HUES6 (cell line): ENCODE measurements at regions not wholly inside any gene's neighbourhood (a gene's known extent, or its start where the extent isn't known, plus 50 kb on each side); places are given as distances from the start of the nearest gene placed in this dataset.
"Not testable (repeated sequence)": the region's sequence is repeated elsewhere in the genome, so short reads cannot be mapped to it uniquely, and the experiment has no call there.

Experiments used
- H3K27ac ChIP-seq: 2 replicates; pipeline ENCODE4 v1.7.0; 2013; ENCODE audit warnings: low read depth, mild to moderate bottlenecking, low read length, inconsistent platforms
- H3K27me3 ChIP-seq: 2 replicates; pipeline ENCODE4 v1.6.1; 2013; ENCODE audit warnings: low read length; ENCODE audit not compliant: control insufficient read depth, insufficient read depth
- H3K36me3 ChIP-seq: 2 replicates; pipeline ENCODE4 v1.6.1; 2013; ENCODE audit warnings: low read length; ENCODE audit not compliant: control insufficient read depth, insufficient read depth
- H3K4me1 ChIP-seq: 2 replicates; pipeline ENCODE4 v1.6.1; 2013; ENCODE audit warnings: low read length; ENCODE audit not compliant: control insufficient read depth, insufficient read depth
- H3K4me3 ChIP-seq: 2 replicates; pipeline ENCODE4 v1.5.1; 2013; ENCODE audit warnings: low read depth, low read length
- H3K9ac ChIP-seq: one replicate; pipeline ENCODE4 v1.6.1; 2013; ENCODE audit warnings: mild to moderate bottlenecking, low read length
- H3K9me3 ChIP-seq: 2 replicates; pipeline ENCODE4 v1.6.1; 2013; ENCODE audit warnings: low read depth, low read length; ENCODE audit not compliant: control insufficient read depth, insufficient read depth

- not testable (repeated sequence) for H3K36me3 ChIP-seq, H3K27me3 ChIP-seq, H3K27ac ChIP-seq, H3K9ac ChIP-seq, H3K4me3 ChIP-seq, H3K4me1 ChIP-seq
- H3K9me3 ChIP-seq = peaks cover 77% of the 10 kb centered on the region; the same call in 1 of the 2 replicates
Measured at GRCh38 chr9:61669831-61670505, 480.1 kb downstream of the SPATA31A7 start.

- Histone ChIP-seq H3K27ac (no peak overlapping the region), H3K27me3 (no peaks in the 10 kb centered on the region; the same call in 1 of the 2 replicates), H3K36me3 (no peaks in the 10 kb centered on the region), H3K4me3 (no peak overlapping the region), H3K9me3 (peaks cover 76% of the 10 kb centered on the region; the same call in 1 of the 2 replicates), H3K4me1 (no peaks in the 10 kb centered on the region), H3K9ac (no peak overlapping the region)
Measured at GRCh38 chr9:61670616-61671015, 480.8 kb downstream of the SPATA31A7 start.

- Histone ChIP-seq H3K9me3 (peaks cover 68% of the 10 kb centered on the region; the same call in 1 of the 2 replicates), H3K4me3 (no peak overlapping the region), H3K36me3 (no peaks in the 10 kb centered on the region), H3K27ac (no peak overlapping the region), H3K27me3 (no peaks in the 10 kb centered on the region), H3K4me1 (no peaks in the 10 kb centered on the region), H3K9ac (no peak overlapping the region)
Measured at GRCh38 chr9:61671276-61671973, 481.6 kb downstream of the SPATA31A7 start.

- H3K9me3 ChIP-seq = peaks cover 64% of the 10 kb centered on the region; the same call in 1 of the 2 replicates
- H3K27ac ChIP-seq, H3K4me3 ChIP-seq, H3K27me3 ChIP-seq, H3K4me1 ChIP-seq, H3K9ac ChIP-seq, H3K36me3 ChIP-seq: not testable (repeated sequence)
Measured at GRCh38 chr9:61672107-61672541, 482.3 kb downstream of the SPATA31A7 start.

GRCh38 chr9:61672645-61673167, 482.9 kb downstream of the SPATA31A7 start:
- not testable (repeated sequence) for H3K4me1 ChIP-seq, H3K4me3 ChIP-seq, H3K36me3 ChIP-seq, H3K27ac ChIP-seq, H3K9ac ChIP-seq, H3K27me3 ChIP-seq
- H3K9me3 ChIP-seq = peaks cover 58% of the 10 kb centered on the region; the same call in 1 of the 2 replicates

GRCh38 chr9:61673247-61673646, 483.4 kb downstream of the SPATA31A7 start:
- H3K4me1 ChIP-seq = no peaks in the 10 kb centered on the region
- H3K4me3 ChIP-seq = no peak overlapping the region
- no peak overlapping the region for H3K9ac ChIP-seq
- no peaks in the 10 kb centered on the region for H3K36me3 ChIP-seq
- peaks cover 55% of the 10 kb centered on the region; the same call in 1 of the 2 replicates for H3K9me3 ChIP-seq
- H3K27ac ChIP-seq = no peak overlapping the region
- no peaks in the 10 kb centered on the region for H3K27me3 ChIP-seq

GRCh38 chr9:61673664-61674381, 484.0 kb downstream of the SPATA31A7 start:
- Histone ChIP-seq H3K27ac (no peak overlapping the region), H3K4me3 (no peak overlapping the region), H3K9ac (no peak overlapping the region), H3K27me3 (no peaks in the 10 kb centered on the region), H3K9me3 (peaks cover 53% of the 10 kb centered on the region; the same call in 1 of the 2 replicates), H3K4me1 (no peaks in the 10 kb centered on the region), H3K36me3 (no peaks in the 10 kb centered on the region)

- no peak overlapping the region for H3K4me3 ChIP-seq
- H3K27me3 ChIP-seq = no peaks in the 10 kb centered on the region
- H3K36me3 ChIP-seq = no peaks in the 10 kb centered on the region
- H3K27ac ChIP-seq = no peak overlapping the region
- peaks cover 49% of the 10 kb centered on the region; the same call in 1 of the 2 replicates for H3K9me3 ChIP-seq
- H3K9ac ChIP-seq = no peak overlapping the region
- no peaks in the 10 kb centered on the region for H3K4me1 ChIP-seq
Measured at GRCh38 chr9:61674465-61674864, 484.6 kb downstream of the SPATA31A7 start.

GRCh38 chr9:61674882-61675281, 485.0 kb downstream of the SPATA31A7 start:
- Histone ChIP-seq H3K27me3 (no peaks in the 10 kb centered on the region), H3K36me3 (no peaks in the 10 kb centered on the region), H3K4me3 (no peak overlapping the region), H3K27ac (no peak overlapping the region), H3K9me3 (peaks cover 48% of the 10 kb centered on the region; the same call in 1 of the 2 replicates), H3K4me1 (no peaks in the 10 kb centered on the region), H3K9ac (no peak overlapping the region)
